Stimulated activated CD4-positive, alpha-beta T cell treated with anti-CD3 and anti-CD28 coated beads, Interleukin-15, amount 100 ng/mL, for 24 hours (primary cell): ENCODE measurements at regions not wholly inside any gene's neighbourhood (a gene's known extent, or its start where the extent isn't known, plus 50 kb on each side); places are given as distances from the start of the nearest gene placed in this dataset.

Experiments used
- DNase-seq: peaks from one replicate; pipeline ENCODE4 v3.0.0-alpha.2; 2020

GRCh38 chr2:177155631-177156030 lies 57.0 kb upstream of the HNRNPA3 start:
- DNase-seq: no peak

- DNase-seq: peak; percentile 15
These were observed 50.7 kb upstream of the HNRNPA3 start for GRCh38 chr2:177161741-177162460.
